NAMALWA (cell line): ENCODE measurements at regions not wholly inside any gene's neighbourhood (a gene's known extent, or its start where the extent isn't known, plus 50 kb on each side); places are given as distances from the start of the nearest gene placed in this dataset.

Experiments
- DNase-seq: peaks from one replicate; pipeline ENCODE4 v3.0.0-alpha.2; 2015; ENCODE audit warnings: low spot score

DNA sequence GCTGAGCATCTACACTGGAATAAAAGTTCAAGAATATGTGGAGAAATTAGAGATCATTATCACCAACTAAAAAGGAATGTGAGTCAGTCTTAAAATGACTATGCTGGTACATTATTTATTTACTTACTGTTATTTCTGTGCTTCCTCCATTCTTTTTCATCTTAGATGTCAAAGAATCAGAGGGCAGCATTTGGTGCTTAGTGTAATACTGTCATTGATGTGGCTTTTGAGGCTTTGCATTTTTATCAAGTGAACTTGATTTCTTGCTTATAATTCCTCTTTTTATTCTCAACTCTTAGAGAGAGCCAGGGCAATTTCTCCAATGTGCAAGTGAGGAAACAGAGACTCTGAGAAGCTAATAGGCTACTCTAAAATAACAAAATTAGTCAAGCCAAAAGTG is 163.7 kb upstream of the TRPC7 start:
- no peak for DNase-seq

DNA sequence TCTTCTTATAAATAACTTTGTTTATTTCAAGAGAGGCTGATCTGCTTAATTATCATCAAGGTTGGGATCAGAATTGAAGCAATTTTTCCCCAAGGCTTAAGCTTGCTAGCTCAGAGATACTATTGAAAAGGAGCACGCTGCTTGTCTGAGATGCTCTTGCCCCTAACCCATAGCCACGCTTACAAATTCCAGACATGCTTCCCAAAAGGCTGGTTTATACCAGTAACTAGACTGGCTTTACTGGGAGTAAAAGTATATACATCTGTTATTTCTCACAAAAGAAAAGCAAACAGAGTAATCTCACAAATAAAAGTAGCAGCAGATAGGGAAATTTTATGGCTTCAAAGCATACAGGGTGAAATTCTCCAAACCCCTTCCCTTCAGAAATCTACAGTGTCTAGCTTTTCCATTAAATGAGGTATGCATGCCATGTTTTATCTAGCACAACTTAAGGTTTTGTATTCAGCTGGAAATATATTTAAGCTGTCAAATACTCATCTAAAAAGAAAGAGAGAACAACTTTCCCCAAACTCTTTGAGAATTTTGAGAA is 163.2 kb upstream of the TRPC7 start:
- DNase-seq: no peak

DNA sequence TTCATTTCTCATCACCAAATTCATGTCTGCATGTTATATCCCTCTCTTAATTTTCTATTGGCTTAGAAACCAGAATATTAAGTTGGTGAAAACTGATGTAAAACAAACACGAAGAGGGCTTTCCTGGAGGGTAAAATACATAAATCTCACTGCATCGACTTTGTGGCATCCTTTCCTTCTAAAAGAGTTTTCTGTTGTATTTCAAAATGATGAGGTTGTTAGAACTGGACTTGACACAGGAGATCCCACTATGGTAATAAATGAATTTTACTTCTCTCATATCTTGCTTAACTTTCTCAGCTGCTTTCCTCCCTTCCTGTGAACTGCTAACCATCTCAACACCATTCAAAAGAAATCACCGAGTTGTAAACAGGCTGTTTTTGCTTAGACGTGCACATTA is 162.0 kb upstream of the TRPC7 start:
- DNase-seq: no peak

DNA sequence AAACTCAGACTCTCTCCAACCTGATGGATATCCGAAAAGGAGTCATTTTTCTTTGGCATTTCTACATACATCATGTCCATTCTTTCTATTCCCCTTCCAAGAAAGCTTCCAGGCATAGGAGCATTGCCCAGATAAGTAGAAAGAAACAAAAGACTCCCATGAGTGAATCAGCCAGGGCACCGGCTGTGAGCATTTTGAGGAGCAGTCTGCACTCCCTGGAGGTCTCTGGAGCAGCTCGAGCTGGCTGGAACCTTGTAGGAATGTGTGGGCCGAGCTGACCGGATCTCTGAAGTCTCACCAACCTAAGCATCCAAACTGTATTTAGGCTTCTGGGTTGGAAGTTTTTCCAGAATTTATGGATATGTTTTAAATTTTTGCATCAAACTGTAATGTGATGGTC is 161.4 kb upstream of the TRPC7 start:
- DNase-seq: no peak

DNA sequence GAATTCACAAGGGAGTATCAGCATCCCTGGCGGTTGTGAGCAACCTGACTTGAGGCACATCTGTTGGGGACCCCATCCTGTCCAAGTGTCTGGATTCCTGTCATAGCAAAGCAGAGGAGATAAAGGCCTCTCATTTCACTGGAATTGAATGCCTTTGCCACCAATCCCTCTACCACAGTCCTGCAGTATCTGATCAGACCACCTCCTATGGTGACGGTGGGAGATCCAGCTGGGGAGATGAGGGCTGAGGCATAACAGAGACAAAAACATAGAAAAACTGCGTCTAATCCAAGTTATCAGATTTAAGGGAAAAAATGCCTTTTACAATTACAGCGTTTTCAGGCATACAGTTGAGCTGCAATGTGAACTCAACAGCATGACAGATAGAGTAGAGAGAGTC is 160.7 kb upstream of the TRPC7 start:
- DNase-seq: no peak

DNA sequence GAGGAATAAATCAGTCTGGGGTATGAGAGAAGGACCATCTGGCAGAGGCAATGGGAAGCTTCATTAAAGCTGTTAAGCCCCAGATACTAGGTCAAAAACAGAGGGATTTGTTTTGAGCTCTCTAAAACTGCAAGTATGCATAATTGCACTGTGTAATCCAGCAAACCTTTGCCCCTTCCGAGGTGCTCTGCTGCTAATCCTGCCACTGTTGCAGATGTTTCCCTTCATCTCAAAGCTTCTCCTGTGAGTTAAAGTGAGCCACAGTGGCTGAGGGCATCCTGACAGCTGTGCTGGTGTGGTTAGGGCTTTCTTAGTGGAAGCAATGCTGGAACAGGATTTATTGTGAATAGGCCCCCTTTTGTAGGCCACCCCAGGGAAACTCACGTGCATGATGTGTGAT is 160.3 kb upstream of the TRPC7 start:
- no peak for DNase-seq

DNA sequence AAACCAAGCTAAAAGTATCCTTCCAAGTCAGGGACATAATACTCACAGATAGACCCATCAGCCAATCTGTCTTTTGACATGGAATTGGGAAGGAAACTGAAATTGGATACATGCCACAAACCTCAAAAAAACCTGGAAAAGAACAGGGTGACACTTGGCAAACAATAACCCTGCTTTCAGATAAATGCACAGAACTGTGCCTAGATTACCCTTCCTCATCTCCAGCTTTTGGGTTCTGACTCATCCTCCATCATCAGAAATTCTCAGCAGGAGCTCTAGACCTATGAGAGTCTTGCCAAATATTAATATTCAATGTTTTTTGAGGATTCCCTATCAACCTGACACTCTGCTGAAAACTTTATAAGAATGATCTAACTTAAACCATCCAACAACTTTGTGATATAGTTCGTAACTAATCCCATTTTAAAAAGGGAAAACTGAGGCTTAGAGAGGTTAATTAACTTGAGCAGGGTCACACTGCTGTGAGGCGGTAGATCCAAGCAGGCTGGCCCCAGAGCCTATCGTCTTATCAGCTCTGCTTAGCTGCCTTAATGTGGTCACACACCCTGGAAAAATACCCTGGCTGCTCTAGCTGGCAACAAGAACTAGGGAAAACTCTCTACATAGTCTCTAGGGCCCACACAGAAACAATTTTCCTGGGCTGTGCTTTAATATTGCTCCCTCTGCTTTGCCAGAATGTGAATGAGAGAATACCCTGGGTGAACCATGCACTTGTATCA is 157.0 kb upstream of the TRPC7 start:
- DNase-seq: no peak

DNA sequence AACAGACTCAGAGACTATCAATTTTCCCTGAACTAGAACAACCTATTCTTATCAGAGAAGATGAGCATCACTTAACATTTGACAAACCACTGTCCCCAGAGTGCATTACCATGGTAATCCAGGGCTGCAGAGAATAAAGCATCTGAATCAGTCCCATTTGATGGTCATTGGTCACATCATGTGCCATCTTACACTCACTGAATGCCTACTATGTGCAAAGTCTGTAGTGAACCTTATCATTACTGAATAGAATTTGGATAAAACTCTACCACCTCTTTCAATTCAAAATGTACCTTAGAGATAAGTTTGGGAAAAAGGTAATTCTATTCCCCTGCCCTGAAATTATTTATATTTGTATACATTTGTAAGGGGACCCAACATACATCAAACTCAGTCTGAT is 156.4 kb upstream of the TRPC7 start:
- DNase-seq: no peak

DNA sequence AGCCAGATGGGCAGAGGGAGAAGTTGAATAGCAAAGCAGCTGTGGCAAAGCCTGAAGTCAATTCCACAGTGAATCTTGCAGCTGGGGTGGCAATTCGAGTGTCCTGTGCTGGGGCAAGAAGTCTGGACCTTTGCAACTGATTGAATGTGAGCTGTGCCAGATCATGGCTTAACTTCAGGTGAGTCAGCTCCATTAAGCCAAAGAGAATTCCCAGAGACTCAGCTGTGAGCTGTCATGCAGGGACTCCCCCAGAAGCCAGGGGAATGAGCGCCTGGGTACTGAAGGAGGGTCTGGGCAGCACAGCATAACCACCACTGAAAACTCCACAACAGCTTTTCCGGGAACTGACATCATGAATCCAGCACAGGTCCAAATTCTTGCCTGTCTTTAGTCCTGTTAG is 153.5 kb upstream of the TRPC7 start:
- no peak for DNase-seq

DNA sequence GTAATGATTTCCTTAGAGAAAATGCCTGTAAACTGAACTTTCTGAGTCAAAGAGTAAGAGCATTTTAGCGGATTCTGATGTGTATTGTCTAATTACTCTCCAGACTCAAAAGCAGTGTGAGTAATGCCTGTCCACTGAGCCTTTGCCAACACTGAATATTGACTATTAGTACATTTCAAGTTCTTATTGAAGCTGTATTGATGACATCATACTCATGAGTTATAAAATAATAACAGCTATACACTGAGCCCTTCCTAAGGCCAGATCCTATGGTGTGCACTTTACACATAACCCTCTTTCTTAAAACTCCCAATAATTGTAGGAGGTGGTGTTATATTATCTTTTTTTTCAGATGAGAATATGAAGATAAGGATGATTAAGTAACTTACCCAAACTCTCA is 152.8 kb upstream of the TRPC7 start:
- DNase-seq: no peak

DNA sequence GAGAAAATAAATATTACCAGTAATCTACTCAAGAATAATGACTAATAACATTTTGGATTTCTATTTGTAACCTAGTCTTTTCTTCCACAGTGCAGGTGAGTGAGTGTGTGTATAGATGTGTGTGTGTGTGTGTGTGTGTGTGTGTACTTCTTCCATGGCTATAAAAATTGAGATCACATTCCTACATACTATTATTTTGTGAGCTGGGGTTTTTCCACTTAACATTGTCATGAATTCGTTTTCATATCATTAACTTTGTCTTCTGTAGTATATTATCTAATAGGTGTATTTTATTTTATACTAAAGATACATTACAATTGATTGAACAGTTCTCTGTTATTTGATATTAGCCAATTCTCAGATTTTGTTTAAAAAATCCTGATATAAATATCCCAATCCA is 152.4 kb upstream of the TRPC7 start:
- no peak for DNase-seq

DNA sequence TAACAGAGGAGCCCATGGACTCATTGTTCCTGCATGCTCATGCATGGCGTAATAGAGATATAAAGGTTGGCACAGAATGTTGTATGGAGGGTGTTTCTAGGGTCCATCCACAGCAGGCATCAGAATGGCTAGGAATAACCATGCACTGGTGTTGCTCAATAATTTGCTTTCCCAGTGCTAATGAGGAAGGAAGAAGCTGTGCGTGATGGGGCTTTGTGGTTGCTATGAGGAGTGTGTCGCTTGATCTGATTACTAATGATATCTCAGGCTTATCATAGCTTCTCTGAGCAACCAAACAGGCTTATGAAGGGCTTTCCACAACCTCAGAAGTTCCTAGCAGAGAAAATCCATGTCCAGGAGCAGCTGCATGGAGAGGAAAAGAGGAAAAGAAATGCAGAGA is 151.3 kb upstream of the TRPC7 start:
- no peak for DNase-seq

DNA sequence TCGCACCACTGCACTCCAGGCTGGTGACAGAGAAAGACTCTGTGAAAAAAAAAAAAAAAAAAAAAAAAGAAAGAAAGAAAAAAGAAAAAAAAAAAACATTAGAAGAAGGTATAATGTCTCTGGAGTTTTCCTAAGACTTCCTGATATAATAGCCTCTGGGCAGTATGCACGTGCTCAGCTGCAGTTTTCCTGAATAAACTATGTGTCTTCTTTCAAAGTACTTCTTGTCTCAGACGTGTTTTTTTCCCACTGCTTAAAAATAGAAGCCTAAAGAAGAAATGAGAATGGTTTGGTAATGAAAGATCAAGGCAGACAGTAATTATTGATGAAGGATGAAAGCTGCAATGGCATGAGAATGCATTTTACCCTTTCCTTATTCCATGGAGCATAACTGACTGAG is 148.1 kb upstream of the TRPC7 start:
- no peak for DNase-seq

DNA sequence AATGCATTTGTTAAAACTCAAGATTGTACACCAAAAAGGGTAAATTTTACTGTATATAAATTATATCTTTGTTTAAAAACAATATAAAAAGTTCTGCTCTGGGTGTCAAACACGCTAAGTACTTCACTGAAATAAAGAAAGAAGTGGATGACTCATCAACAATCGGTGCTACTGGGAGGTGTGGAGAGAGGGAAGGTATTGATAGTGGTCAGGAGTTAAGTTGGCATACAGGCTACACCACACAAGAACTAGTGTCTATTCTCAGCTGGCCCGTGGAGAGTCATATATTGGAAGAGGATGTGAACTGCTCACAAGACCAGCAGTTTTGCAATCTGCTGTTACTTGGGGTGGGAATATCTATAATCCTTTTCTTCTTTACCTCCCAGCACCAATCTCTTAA is 145.7 kb upstream of the TRPC7 start:
- DNase-seq: no peak

DNA sequence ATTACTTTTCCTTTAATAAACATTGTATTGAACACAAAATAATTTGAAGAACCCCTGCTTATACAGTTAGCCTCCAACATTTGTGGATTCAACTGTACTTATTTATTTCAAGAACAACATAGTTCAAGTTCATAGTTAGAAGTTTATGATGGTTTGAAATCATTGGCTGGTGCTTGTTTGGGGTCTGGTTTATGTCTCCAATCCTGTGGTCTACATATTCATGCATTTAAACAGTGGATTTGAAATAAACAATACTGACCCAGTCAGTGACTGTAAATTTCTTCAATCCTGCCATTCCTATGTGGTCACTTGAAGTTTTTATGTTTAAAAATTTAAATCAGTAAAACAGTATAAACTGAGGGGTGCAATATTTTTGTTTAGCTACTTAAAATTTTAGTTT is 145.1 kb upstream of the TRPC7 start:
- DNase-seq: no peak

DNA sequence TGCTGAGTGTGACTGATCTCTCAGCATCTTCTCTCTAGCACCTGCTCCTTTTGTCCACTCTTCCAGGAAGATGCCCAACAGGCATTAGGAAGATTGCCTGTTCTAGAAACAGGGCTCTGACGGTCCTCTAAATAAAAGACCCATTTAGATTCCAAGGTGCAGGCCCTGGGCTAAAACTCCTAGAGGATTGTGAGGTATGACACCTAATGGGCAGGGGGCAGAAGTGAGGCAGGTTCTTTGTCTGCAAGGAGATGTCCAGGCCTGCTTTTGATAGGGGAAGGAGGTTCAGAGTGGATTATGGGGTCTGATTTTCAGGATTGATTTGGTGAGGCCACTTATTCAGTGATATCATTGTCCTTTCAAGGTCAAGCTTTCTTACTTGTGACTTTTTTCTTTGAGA is 140.8 kb upstream of the TRPC7 start:
- DNase-seq: no peak

DNA sequence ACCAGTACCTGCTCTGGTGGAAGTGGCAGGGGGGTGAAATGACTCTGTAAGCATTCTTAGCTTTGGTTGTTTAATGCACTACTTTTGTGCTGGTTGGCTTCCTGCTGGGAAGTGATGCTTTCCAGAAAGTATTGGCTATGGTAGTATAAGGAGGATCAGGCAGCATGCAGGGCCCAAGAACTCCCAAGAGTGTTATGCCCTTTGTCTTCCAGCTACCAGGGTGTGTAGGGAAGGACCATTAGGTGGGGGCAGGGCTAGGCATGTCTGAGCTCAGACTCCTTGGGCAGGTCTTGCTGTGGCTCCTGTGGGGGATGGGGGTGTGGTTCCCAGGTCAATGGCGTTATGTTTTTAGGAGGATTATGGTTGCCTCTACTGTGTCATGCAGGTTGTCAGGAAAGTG is 135.8 kb upstream of the TRPC7 start:
- no peak for DNase-seq

DNA sequence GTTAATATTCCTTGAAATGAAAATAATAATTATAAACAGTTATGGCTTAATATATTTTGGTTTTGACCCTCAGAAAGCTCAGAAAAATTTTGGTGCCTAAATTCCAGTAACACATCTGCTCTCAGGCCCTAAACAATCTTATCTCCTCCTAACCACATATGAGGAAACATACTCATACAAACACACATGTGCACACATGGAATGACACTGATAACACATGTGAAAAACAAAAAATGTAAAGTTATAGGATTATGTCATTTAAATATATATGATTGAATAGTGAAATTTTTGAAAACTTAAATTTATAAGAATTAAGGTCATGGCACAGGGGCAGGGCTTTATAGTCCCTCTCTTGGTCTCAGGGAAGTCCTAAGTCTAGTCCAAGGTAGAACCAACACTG is 127.2 kb upstream of the TRPC7 start:
- DNase-seq: no peak

DNA sequence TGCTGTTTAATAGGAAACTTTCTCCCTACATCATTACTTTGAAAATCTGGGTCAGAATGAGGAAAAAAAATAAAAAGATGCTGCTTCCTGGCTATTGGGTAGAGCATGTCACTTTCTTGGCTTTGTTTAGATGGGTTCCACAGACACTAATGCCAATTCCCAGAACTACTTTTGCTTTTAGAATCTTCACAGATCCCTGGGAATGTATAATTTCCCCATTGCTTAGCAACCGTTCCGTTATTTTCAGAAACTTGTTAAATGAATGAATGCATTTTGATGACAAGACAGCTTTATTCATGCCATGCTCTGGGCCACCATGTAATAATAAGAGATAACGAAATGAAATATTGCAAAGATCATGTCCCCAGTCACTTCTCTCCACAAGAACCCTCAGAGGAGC is 126.5 kb upstream of the TRPC7 start:
- no peak for DNase-seq

DNA sequence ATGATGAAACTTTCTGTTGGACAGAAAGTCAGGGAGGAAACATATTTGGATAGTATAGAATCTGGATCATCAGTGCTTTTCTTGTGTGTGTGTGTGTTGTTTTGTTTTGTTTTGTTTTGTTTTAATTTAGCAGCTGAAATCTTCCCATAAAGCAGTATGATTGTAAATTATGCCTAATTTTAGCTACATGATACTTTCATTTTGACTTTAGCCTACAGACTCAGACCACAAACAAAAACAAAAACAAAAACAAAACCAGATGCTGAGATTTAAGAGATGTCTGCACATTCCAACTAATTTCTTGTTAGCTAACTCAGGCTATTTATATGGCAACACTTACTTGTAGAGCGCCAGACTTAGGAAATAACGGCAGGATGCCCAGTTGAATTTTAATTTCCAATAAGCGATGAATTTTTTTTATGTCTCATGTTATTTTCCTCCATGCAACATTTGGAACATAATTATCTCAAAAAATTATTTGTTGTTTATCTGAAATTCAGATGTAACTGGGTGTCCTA is 119.5 kb upstream of the TRPC7 start:
- DNase-seq: no peak

DNA sequence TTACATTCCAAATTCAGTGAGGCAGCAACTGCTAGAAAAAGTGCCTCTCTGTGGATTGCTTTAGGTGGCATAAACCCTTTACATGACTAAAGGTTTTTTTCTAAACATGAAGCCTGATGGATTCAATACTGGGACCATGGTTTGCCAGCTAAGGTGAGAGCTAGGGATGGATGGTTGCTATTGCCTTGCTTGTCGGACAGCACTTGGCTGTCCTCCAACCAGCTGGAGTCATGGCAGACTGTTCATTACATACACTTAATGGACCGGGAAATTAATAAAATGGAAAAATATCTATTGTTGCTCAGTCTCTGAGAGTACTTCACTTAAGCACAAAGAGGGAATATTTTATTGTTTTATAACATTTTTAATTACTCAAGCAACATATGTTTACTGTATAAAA is 116.9 kb upstream of the TRPC7 start:
- DNase-seq: no peak

DNA sequence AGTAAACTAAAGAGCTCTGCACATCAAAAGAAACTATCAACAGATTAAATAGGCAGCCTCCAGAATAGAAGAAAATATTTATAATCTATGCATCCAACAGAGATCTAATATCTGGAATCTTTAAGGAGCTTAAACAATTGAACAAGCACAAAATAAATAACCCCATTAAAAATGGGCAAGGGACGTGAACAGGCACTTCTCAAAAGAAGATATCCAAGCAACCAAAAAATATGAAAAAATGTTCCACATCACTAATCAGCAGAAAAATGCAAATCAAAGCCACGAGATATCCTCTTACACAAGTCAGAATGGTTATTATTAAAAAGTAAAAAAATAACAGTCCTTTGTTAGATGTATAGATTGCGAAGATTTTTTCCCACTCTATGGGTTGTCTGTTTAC is 109.1 kb upstream of the TRPC7 start:
- DNase-seq: no peak

DNA sequence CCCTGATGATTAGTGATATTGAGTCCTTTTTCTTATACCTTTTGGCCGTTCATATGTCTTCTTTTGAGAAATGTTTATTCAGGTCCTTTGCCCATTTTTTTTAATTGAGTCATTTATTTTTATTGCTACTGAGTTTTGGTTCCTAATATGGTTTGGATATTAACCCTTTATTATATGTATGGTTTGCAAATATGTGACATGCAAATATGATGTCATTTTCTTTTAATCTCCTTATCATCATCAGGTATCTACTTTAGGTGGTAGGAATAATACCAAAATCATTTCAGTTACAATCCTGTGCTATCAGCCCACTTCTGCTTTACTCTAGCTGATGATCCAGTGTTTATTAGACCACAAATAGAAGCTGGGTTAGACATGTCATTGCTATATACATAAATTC is 102.3 kb upstream of the TRPC7 start:
- DNase-seq: no peak

DNA sequence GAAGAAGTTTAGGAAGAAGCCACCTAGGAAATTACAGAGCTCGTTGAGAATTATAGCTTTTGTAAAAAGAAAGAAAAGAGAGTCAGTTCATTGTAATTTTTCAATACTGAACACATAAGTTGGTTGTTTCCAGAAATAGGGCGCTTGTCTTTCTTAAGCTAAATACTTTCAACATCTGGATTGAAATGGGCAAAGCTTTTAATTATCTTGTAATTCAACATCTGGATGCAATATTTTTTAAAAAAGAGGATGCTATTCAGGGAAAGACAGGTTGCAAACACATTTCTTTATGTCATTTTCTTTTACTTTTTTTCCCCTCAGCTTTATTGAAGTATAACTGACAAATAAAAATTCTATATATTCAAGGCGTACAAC is 100.7 kb upstream of the TRPC7 start:
- no peak for DNase-seq
